Stimulated activated effector memory CD8-positive, alpha-beta T cell treated with anti-CD3 and anti-CD28 coated beads, Interleukin-12 subunit alpha, Interleukin-12 subunit beta, amount 100 ng/mL, for 72 hours (primary cell): ENCODE measurements at regions not wholly inside any gene's neighbourhood (a gene's known extent, or its start where the extent isn't known, plus 50 kb on each side); places are given as distances from the start of the nearest gene placed in this dataset.

Experiments used
- ATAC-seq: fragments of 150-1000 bp; cut with Tn5 transposase; 2 replicates; pipeline ENCODE4 v1.10.0; 2021
- DNase-seq, 2 donors: peaks; one replicate each; pipeline ENCODE4 v3.0.0; 2021 to 2022; ENCODE audit warnings: low spot score in 2 of 2
- H3K27ac Mint-ChIP-seq: one replicate; pipeline ENCODE4 v1.8.0; 2022; ENCODE audit warnings: mild to moderate bottlenecking, mixed read lengths
- H3K36me3 Mint-ChIP-seq: one replicate; pipeline ENCODE4 v1.8.0; 2022; ENCODE audit warnings: mild to moderate bottlenecking, mixed read lengths
- H3K4me1 Mint-ChIP-seq: one replicate; pipeline ENCODE4 v1.8.0; 2022; ENCODE audit warnings: mixed read lengths
- H3K4me3 Mint-ChIP-seq: one replicate; pipeline ENCODE4 v1.8.0; 2022; ENCODE audit warnings: mild to moderate bottlenecking, mixed read lengths
- H3K9me3 Mint-ChIP-seq: one replicate; pipeline ENCODE4 v1.8.0; 2022; ENCODE audit warnings: mixed read lengths

- Mint-ChIP-seq H3K36me3 (no peaks in the 10 kb centered on the region), H3K27ac (no peak overlapping the region), H3K9me3 (peaks cover 2% of the 10 kb centered on the region), H3K4me1 (no peaks in the 10 kb centered on the region), H3K4me3 (no peak overlapping the region)
- no peak for ATAC-seq
- no peak for DNase-seq
Observed at GRCh38 chr9:96183751-96184150, 118.2 kb downstream of the HSD17B3 start.

GRCh38 chr9:96178153-96178552 is 123.8 kb downstream of the HSD17B3 start:
- Mint-ChIP-seq H3K4me1 (no peaks in the 10 kb centered on the region), H3K36me3 (no peaks in the 10 kb centered on the region), H3K9me3 (no peaks in the 10 kb centered on the region), H3K27ac (no peak overlapping the region), H3K4me3 (no peak overlapping the region)
- ATAC-seq (no peak), DNase-seq (no peak)

DNA sequence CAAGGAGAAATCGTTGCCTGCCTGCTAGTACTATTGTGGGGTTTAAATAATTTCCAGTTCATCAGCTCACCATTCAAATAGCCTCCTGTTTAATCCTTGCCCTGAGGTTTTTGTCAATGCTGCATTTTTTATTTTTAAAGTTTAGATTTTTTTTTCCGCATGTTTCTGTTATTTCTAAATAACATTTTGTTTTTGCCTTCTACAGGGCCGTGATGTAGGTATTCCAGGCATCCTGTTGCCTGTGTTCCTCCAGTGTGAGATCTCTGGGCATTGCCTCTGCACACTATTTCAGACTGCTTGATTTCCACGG is 124.3 kb downstream of the HSD17B3 start:
- ATAC-seq, result no peak
- H3K4me3 Mint-ChIP-seq, result no peak overlapping the region
- H3K27ac Mint-ChIP-seq, result no peak overlapping the region
- no peaks in the 10 kb centered on the region for H3K9me3 Mint-ChIP-seq
- no peaks in the 10 kb centered on the region for H3K4me1 Mint-ChIP-seq
- DNase-seq, result no peak
- no peaks in the 10 kb centered on the region for H3K36me3 Mint-ChIP-seq

DNA sequence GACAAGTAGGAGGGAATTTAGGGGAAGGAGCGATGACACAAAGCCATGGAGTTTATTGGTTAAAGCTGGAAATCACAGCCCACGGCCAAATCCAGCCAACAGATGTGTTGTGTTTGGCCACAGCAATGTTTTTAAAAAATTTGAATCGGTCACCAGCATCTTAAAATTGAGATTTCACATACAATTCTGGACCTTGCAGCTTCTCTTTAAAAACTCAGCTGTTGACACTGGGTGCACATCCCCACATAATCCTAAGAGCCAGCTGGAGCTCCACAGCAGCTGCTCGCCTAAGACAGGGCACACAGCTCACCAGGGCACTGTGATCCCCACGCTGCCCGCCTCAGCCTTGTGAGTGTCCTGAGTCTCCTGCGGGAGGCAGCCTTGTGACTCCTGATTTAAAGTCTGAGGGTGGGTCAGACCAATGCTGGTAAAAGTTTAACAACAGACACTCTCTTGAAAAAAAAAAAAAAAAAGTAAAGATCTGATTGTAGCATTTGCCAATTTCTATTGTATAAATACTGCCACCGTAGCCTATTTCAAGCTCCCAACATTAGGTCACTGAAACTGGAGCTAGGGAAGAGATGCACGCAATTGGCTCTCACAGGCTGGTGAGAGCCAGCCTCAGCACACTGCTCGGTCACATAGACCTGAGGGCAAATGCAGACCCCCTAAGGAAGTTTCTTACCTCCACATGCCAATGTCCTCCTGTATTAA is 124.8 kb downstream of the HSD17B3 start:
- DNase-seq, result no peak
- Mint-ChIP-seq H3K4me3 (no peak overlapping the region), H3K4me1 (no peaks in the 10 kb centered on the region), H3K36me3 (no peaks in the 10 kb centered on the region), H3K9me3 (no peaks in the 10 kb centered on the region), H3K27ac (no peak overlapping the region)
- no peak for ATAC-seq

DNA sequence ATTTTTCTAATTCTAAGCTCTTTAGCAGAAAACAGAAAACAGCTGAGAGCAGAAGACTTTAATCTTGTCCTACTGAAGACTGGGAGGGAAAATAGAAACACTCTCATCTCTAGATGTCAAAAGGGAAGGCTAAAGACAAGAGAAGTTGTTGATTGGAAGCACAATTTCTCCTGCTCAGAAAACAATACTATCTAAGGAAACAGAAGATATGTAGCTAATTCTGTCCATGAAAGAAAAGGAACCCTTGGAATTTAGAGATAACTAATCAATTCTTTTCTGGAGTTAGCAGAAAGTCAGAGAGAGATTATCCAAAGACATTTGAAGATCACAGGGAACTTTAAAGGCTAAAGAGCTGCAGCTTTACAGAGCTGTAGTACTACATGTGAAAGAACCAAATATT is 126.2 kb downstream of the HSD17B3 start:
- Mint-ChIP-seq H3K4me3 (no peak overlapping the region), H3K9me3 (no peaks in the 10 kb centered on the region), H3K4me1 (no peaks in the 10 kb centered on the region), H3K36me3 (no peaks in the 10 kb centered on the region), H3K27ac (no peak overlapping the region)
- DNase-seq (no peak), ATAC-seq (no peak)

- no peak overlapping the region for H3K4me3 Mint-ChIP-seq
- H3K27ac Mint-ChIP-seq, result no peak overlapping the region
- DNase-seq (no peak), ATAC-seq (no peak)
- H3K4me1 Mint-ChIP-seq, result no peaks in the 10 kb centered on the region
- H3K36me3 Mint-ChIP-seq, result no peaks in the 10 kb centered on the region
- H3K9me3 Mint-ChIP-seq, result no peaks in the 10 kb centered on the region
Observed at GRCh38 chr9:96175001-96175400, 127.0 kb downstream of the HSD17B3 start.

GRCh38 chr9:96174371-96174770 is 127.6 kb downstream of the HSD17B3 start:
- DNase-seq (no peak), ATAC-seq (no peak)
- H3K9me3 Mint-ChIP-seq, result no peaks in the 10 kb centered on the region
- H3K36me3 Mint-ChIP-seq, result no peaks in the 10 kb centered on the region
- no peaks in the 10 kb centered on the region for H3K4me1 Mint-ChIP-seq
- H3K4me3 Mint-ChIP-seq, result no peak overlapping the region
- no peak overlapping the region for H3K27ac Mint-ChIP-seq

DNA sequence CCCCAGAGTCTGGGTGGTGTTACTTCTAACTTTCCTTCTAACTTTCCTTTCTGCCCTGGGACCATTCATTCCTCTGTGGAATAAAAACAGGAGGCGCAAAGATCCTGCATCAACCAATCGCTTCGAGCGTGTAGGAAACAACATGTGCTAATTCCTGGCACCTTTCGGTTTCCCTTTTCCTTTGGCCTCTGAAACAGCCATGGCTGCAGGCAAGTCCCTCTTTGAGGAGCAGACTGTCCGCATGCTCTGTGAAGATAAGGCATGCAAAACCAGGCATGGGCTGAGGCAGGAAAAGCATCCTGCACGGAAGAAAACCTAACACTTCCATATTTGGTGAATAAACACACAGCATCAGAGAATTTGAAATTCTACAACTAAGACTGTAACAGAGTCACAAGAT is 128.3 kb downstream of the HSD17B3 start:
- no peaks in the 10 kb centered on the region for H3K36me3 Mint-ChIP-seq
- H3K9me3 Mint-ChIP-seq, result no peaks in the 10 kb centered on the region
- H3K4me3 Mint-ChIP-seq, result no peak overlapping the region
- no peak for ATAC-seq
- no peak overlapping the region for H3K27ac Mint-ChIP-seq
- no peak for DNase-seq
- no peaks in the 10 kb centered on the region for H3K4me1 Mint-ChIP-seq

GRCh38 chr9:96172797-96173196 is 129.2 kb downstream of the HSD17B3 start:
- no peak for ATAC-seq
- H3K27ac Mint-ChIP-seq, result no peak overlapping the region
- no peaks in the 10 kb centered on the region for H3K36me3 Mint-ChIP-seq

DNA sequence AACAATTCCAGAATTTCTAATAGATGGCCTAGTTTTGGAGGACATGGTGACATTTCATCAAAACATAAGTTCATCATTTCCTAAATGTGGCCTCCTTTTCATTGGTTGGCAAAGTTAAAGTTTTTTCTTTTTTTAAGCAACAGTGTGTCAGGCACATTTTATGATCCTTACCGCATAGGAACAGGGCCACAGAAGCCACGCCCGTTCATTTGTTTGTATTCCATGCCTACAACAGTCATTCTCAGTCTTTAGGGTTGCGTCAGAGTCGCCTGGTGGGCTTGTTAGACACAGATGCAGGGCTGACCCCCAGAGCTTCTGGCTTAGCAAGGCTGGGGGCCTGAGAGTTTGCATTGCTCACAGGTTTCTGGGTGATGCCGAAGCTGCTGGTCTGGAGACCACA is 130.2 kb downstream of the HSD17B3 start:
- no peaks in the 10 kb centered on the region for H3K9me3 Mint-ChIP-seq
- ATAC-seq, result no peak
- no peaks in the 10 kb centered on the region for H3K4me1 Mint-ChIP-seq
- no peak overlapping the region for H3K4me3 Mint-ChIP-seq
- DNase-seq, result no peak
- H3K36me3 Mint-ChIP-seq, result no peaks in the 10 kb centered on the region
- no peak overlapping the region for H3K27ac Mint-ChIP-seq

More at GRCh38 chr9:96172797-96173196, 129.2 kb downstream of the HSD17B3 start:
- Mint-ChIP-seq H3K4me1 (no peaks in the 10 kb centered on the region), H3K4me3 (no peak overlapping the region), H3K9me3 (no peaks in the 10 kb centered on the region)
- DNase-seq, result no peak

DNA sequence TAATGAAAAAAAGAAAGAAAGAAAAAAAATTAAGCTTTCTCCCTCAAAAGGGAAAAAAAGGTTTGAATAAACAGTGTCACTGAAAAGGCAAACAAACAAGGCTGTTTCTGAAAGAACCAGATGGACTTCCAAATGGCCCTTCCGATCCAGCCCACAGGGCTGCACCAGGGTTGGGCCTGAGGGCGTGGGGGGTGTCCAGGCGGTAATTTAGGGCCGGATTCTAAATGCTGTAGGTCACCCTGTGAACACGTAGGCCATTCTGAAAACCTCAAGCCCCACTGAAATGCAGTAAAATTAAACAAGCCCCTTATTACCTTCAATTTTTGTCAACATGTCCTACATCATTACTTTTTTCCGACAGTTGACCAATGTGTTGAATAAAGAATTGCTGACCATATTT is 132.1 kb downstream of the HSD17B3 start:
- ATAC-seq (no peak), DNase-seq (no peak)
- Mint-ChIP-seq H3K4me3 (no peak overlapping the region), H3K4me1 (no peaks in the 10 kb centered on the region), H3K9me3 (no peaks in the 10 kb centered on the region), H3K36me3 (no peaks in the 10 kb centered on the region), H3K27ac (no peak overlapping the region)

GRCh38 chr9:96169484-96169883 is 132.5 kb downstream of the HSD17B3 start:
- no peaks in the 10 kb centered on the region for H3K9me3 Mint-ChIP-seq
- ATAC-seq, result no peak

DNA sequence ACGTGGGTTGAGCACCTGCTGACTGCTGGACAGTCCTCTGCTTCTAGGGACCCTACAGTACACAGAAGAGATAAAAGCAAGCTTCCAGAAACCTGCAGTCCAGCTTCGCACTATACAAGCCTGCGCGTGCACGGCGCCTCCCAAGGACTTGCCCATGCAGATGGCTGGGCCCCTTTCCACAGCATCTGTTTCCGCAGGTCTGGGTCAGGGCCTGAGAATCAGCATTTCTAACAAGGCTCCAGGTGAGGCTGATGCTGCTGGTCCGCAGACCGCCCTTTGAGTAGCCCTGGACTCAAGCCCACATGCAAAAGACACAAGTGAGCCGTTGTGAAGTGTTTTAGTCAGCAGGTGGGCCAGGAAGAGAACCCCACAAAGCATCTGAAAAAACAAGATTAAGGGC is 133.1 kb downstream of the HSD17B3 start:
- DNase-seq, result no peak

More at GRCh38 chr9:96169484-96169883, 132.5 kb downstream of the HSD17B3 start:
- Mint-ChIP-seq H3K4me3 (no peak overlapping the region), H3K4me1 (no peaks in the 10 kb centered on the region), H3K36me3 (no peaks in the 10 kb centered on the region), H3K27ac (no peak overlapping the region)
- DNase-seq, result no peak

GRCh38 chr9:96167011-96167410 is 135.0 kb downstream of the HSD17B3 start:
- no peak overlapping the region for H3K27ac Mint-ChIP-seq
- H3K4me1 Mint-ChIP-seq, result no peaks in the 10 kb centered on the region
- no peak overlapping the region for H3K4me3 Mint-ChIP-seq
- ATAC-seq (no peak), DNase-seq (no peak)
- H3K9me3 Mint-ChIP-seq, result no peaks in the 10 kb centered on the region
- H3K36me3 Mint-ChIP-seq, result no peaks in the 10 kb centered on the region

More for the DNA sequence above, 133.1 kb downstream of the HSD17B3 start:
- Mint-ChIP-seq H3K27ac (no peak overlapping the region), H3K9me3 (no peaks in the 10 kb centered on the region), H3K36me3 (no peaks in the 10 kb centered on the region), H3K4me1 (no peaks in the 10 kb centered on the region), H3K4me3 (no peak overlapping the region)
- ATAC-seq, result no peak

- ATAC-seq, result no peak
- Mint-ChIP-seq H3K36me3 (no peaks in the 10 kb centered on the region), H3K4me3 (no peak overlapping the region), H3K9me3 (no peaks in the 10 kb centered on the region), H3K4me1 (no peaks in the 10 kb centered on the region), H3K27ac (no peak overlapping the region)
- no peak for DNase-seq
Observed at GRCh38 chr9:96164268-96164683, 137.7 kb downstream of the HSD17B3 start.

DNA sequence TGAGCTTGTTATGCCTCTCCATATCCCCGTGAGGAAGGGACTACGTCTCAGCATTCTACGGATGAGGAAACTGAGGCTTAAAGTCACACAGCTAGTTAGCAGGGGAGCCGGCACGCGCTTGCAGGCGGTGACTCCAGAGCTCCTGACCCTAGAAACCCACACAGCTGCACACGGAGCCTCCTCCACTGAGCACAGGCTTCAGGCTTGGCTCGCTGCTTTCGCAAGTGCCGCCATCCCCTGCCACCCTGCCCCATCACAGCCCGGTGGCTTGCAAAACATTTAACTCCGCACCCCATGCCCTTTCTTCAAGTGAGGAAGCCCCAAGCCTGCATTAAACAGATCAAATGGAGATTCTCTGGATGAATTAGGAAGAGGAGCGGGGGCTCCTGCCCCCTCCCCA is 138.3 kb downstream of the HSD17B3 start:
- no peak for ATAC-seq
- no peaks in the 10 kb centered on the region for H3K36me3 Mint-ChIP-seq
- DNase-seq, result no peak
- no peaks in the 10 kb centered on the region for H3K9me3 Mint-ChIP-seq
- peaks cover 3% of the 10 kb centered on the region for H3K4me1 Mint-ChIP-seq
- no peak overlapping the region for H3K4me3 Mint-ChIP-seq
- no peak overlapping the region for H3K27ac Mint-ChIP-seq

- Mint-ChIP-seq H3K4me1 (peaks cover 9% of the 10 kb centered on the region), H3K27ac (no peak overlapping the region), H3K9me3 (no peaks in the 10 kb centered on the region), H3K4me3 (no peak overlapping the region), H3K36me3 (no peaks in the 10 kb centered on the region)
- no peak for ATAC-seq
- DNase-seq, result no peak
Observed at GRCh38 chr9:96163161-96163560, 138.8 kb downstream of the HSD17B3 start.
